ENCODE measurements at regions not wholly inside any gene's neighbourhood (a gene's known extent, or its start where the extent isn't known, plus 50 kb on each side); places are given as distances from the start of the nearest gene placed in this dataset.

DNA sequence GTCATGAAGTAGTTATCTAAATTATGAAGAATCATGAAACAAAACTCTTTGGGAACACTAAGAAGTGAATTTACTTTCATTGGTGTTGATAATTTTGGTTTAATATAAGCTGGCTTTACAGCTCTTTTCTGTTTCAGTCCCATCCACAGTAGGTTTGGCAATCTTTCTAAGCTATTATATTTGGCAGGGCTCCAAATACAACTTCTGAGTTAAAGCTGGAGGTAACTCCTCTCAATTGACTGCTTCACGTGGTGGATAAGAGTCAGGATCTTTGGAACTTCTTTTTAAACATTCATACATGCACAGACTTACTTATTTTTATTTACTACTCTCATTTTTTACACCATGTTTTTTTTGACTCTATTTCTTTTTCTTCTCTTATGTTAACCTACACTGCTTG, 106.5 kb upstream of the EPHA3 start:
- TF ChIP-seq POLR2AphosphoS5 (IDR thresholded peaks at IDR 0.05; ENCODE audit: low read depth, low read length) (no peak), POLR2A (IDR thresholded peaks at IDR 0.05; ENCODE audit: low read depth, low read length) (no peak)

Data from GM12891 (cell line).